PFSK-1 (cell line): ENCODE measurements at regions not wholly inside any gene's neighbourhood (a gene's known extent, or its start where the extent isn't known, plus 50 kb on each side); places are given as distances from the start of the nearest gene placed in this dataset.

Experiments
- FOXP2 ChIP-seq: optimal IDR thresholded peaks from 2 replicates; pipeline ENCODE3; 2011; ENCODE audit warnings: borderline replicate concordance, control low read depth, inconsistent platforms; ENCODE audit not compliant: insufficient read depth; ENCODE audit errors: extremely low read length, extremely low read depth
- POLR2AphosphoS5 ChIP-seq: IDR thresholded peaks from 2 replicates; pipeline ENCODE4 v1.6.1; 2012; ENCODE audit warnings: low read depth, mild to moderate bottlenecking, control low read depth, low read length, moderate library complexity
- REST ChIP-seq, 2 experiments: IDR thresholded peaks; 2 replicates each; pipeline versions ENCODE4 v1.6.1 to v1.8.0; 2011 to 2012; ENCODE audit warnings: low read depth in 2 of 2, low read length in 2 of 2, control low read depth in 1 of 2, inconsistent platforms in 1 of 2, mild to moderate bottlenecking in 1 of 2, moderate library complexity in 1 of 2; ENCODE audit not compliant: insufficient read depth in 1 of 2
- SIN3A ChIP-seq: IDR thresholded peaks from 2 replicates; pipeline ENCODE4 v1.6.1; 2012; ENCODE audit warnings: mild to moderate bottlenecking, low read length, moderate library complexity, borderline replicate concordance; ENCODE audit not compliant: insufficient read depth
- TAF1 ChIP-seq: IDR thresholded peaks from 2 replicates; pipeline ENCODE4 v1.6.1; 2012; ENCODE audit warnings: low read length, control low read depth, borderline replicate concordance; ENCODE audit not compliant: insufficient read depth

GRCh38 chr2:238722883-238723282, 125.0 kb upstream of the TWIST2 start:
- TF ChIP-seq POLR2AphosphoS5 (no peak), FOXP2 (no peak), SIN3A (no peak), REST (IDR thresholded peaks at IDR 0.05; ENCODE audit: insufficient read depth in 1 of 2, low read depth in 2 of 2, low read length in 2 of 2) (no peak), TAF1 (no peak)

GRCh38 chr2:238724728-238725127, 123.2 kb upstream of the TWIST2 start:
- no peak for TF ChIP-seq TAF1
- TF ChIP-seq SIN3A, result no peak
- no peak for TF ChIP-seq FOXP2
- TF ChIP-seq POLR2AphosphoS5, result no peak
- TF ChIP-seq REST (IDR thresholded peaks at IDR 0.05; ENCODE audit: insufficient read depth in 1 of 2, low read depth in 2 of 2, low read length in 2 of 2), result no peak

GRCh38 chr2:238725298-238725697, 122.6 kb upstream of the TWIST2 start:
- TF ChIP-seq POLR2AphosphoS5 (no peak), REST (IDR thresholded peaks at IDR 0.05; ENCODE audit: insufficient read depth in 1 of 2, low read depth in 2 of 2, low read length in 2 of 2) (no peak), TAF1 (no peak), FOXP2 (no peak), SIN3A (no peak)

- no peak for TF ChIP-seq TAF1
- TF ChIP-seq FOXP2, result no peak
- TF ChIP-seq SIN3A, result no peak
- TF ChIP-seq REST (IDR thresholded peaks at IDR 0.05; ENCODE audit: insufficient read depth in 1 of 2, low read depth in 2 of 2, low read length in 2 of 2), result no peak
- no peak for TF ChIP-seq POLR2AphosphoS5
Observed at GRCh38 chr2:238726670-238727584, 121.0 kb upstream of the TWIST2 start.
